Fibroblast of mammary gland (primary cell): ENCODE measurements at regions not wholly inside any gene's neighbourhood (a gene's known extent, or its start where the extent isn't known, plus 50 kb on each side); places are given as distances from the start of the nearest gene placed in this dataset.
A peak's percentile ranks its signal among the peaks of the same experiment; 100 is the strongest.

Experiments used
- DNase-seq: peaks from one replicate; pipeline ENCODE4 v3.0.0-alpha.2; 2010; ENCODE audit warnings: low read depth
- H3K4me3 ChIP-seq: 2 replicates; pipeline ENCODE4 v1.5.1; 2011; ENCODE audit warnings: low read depth, mild to moderate bottlenecking, low read length, moderate library complexity; ENCODE audit not compliant: control insufficient read depth
- TF ChIP-seq, protein P1 (sequence below): conservative IDR thresholded peaks from 2 replicates; pipeline ENCODE4 v1.5.1; 2011; ENCODE audit warnings: low read depth, low read length, inconsistent platforms; ENCODE audit not compliant: control insufficient read depth, insufficient read depth

- no peak for DNase-seq
- H3K4me3 ChIP-seq: no peak overlapping the region
- TF ChIP-seq, protein P1, sequence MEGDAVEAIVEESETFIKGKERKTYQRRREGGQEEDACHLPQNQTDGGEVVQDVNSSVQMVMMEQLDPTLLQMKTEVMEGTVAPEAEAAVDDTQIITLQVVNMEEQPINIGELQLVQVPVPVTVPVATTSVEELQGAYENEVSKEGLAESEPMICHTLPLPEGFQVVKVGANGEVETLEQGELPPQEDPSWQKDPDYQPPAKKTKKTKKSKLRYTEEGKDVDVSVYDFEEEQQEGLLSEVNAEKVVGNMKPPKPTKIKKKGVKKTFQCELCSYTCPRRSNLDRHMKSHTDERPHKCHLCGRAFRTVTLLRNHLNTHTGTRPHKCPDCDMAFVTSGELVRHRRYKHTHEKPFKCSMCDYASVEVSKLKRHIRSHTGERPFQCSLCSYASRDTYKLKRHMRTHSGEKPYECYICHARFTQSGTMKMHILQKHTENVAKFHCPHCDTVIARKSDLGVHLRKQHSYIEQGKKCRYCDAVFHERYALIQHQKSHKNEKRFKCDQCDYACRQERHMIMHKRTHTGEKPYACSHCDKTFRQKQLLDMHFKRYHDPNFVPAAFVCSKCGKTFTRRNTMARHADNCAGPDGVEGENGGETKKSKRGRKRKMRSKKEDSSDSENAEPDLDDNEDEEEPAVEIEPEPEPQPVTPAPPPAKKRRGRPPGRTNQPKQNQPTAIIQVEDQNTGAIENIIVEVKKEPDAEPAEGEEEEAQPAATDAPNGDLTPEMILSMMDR: no peak
Observed at GRCh38 chr1:115409094-115410015, 71.3 kb upstream of the NGF start.

DNA sequence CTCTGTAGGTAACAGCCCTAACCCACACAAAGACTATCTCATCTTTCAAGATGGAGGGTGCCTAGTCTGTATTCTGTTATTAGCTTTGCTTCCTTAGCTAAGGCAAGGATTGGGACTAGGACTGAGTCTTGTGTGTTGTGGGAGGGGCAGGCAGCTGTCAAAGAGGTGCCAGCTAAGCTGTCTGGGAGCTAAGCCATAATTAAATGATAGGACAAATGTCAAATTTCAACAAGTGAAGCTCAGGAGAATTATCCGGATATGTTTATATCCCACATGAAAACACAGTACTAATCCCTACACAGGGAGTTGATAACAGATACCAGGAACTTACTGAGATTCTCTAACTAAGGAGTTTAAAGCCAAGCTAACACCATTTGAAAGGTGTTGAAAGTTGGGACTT, 70.5 kb upstream of the NGF start:
- no peak overlapping the region for H3K4me3 ChIP-seq
- TF ChIP-seq, protein P1: no peak
- no peak for DNase-seq

DNA sequence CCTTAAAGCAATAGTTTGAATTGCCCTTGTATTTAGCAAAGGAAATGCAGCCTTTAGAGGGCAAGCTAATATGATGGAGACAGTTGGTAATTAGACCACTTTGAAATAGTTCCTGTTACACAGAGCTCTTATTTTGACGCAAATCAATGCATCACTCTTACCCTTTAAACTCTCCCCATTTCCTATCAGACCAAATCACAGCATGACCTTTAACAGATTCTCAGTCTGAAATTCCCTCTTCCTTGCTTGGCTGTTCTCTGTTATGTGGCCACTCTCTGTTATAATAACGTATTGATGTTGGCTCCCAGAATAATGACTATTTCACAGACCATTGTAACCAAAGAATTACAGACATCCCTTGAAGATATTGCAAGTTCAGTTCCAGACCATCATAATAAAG, 66.9 kb upstream of the NGF start:
- H3K4me3 ChIP-seq: no peak overlapping the region
- TF ChIP-seq, protein P1: no peak
- no peak for DNase-seq

- H3K4me3 ChIP-seq: no peak overlapping the region
- no peak for DNase-seq
Observed at GRCh38 chr1:115402753-115403184, 64.7 kb upstream of the NGF start.

DNA sequence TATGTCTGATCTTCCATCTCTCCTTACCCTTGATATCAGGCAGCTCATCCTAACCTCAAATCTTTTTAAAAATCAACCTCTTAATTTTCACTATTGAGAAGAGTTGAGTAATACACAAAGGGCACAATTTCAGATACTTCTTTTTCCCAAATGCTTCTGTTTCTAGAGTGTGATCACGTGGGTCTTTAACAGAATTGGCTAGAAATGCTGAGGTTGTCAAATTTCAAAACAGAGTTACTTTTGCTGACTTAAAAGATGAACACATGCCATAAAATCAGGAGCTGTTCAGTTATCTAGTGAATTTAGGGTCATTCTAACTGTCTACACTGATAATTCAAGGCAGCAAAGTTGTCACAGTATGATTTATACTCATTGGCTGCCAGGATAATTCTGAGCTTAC, 63.6 kb upstream of the NGF start:
- no peak for DNase-seq
- no peak overlapping the region for H3K4me3 ChIP-seq
- TF ChIP-seq, protein P1: no peak

More at GRCh38 chr1:115402753-115403184, 64.7 kb upstream of the NGF start:
- TF ChIP-seq, protein P1: no peak

GRCh38 chr1:115400891-115401290, 62.8 kb upstream of the NGF start:
- peak; percentile 16 for DNase-seq
- TF ChIP-seq, protein P1: no peak
- no peak overlapping the region for H3K4me3 ChIP-seq
